Suppressor macrophage (primary cell): ENCODE measurements at regions not wholly inside any gene's neighbourhood (a gene's known extent, or its start where the extent isn't known, plus 50 kb on each side); places are given as distances from the start of the nearest gene placed in this dataset.

Experiments
- DNase-seq, 4 experiments: peaks; one replicate each; pipeline ENCODE4 v3.0.0-alpha.2; 2020 to 2022

- DNase-seq = no peak
Observed at GRCh38 chr18:50444539-50444938, 69.7 kb downstream of the SKA1 start.

DNA sequence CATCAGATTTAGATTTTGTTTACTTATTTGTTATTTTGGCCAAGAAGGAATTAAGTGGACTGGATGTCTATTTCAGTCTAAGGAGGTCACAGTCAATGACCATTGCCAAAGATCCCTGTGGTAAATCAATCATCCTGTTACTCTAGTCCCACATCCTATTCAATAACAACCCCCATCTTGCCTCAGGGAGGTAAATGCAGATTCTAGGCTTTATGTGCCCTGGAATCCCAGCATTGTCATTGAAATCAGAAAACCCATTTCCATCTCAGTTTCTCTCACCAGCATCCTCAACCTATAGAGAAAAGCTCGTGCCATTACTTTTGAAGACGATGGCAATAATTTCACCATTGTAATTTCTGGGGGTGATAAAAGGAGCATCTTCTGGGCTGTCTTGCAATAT, 71.8 kb downstream of the SKA1 start:
- no peak for DNase-seq

GRCh38 chr18:50447102-50447741, 72.4 kb downstream of the SKA1 start:
- DNase-seq = no peak

GRCh38 chr18:50447952-50448351, 73.1 kb downstream of the SKA1 start:
- no peak for DNase-seq

DNA sequence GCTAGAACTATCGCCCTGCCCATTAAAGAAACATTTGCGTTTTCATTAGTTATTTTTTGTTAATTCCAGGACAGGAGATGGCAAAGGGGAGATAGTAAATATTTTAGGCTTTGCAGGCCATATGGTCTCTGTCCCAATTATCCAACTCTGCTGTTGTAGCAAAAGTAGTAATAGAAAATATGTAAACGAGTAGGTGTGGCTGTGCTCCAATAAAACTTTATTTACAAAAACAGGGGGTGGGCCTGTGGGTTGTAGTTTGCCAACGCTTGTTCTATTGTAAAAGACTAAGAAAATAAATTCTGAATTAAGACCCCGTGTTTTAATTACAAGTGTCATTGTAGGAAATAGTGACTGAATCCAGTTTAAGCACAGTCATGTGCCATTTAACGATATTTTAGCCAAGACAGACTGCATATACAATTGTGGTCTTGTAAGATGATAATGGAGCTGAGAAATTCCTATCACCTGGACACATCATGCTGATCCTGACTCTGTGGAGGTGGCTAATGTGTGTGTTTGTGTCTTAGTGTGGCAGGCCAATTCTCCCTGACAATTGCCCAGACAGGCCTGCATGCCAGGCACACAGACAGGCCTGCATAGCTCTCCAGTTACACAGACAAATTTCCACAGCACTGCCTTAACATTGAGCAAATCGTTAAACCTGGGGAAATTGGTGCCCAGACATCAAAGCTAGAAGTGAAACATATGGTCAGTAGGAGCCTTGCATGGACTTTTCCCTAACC, 76.4 kb downstream of the SKA1 start:
- DNase-seq = no peak

- no peak for DNase-seq
Observed at GRCh38 chr18:50453014-50453680, 78.3 kb downstream of the SKA1 start.

DNA sequence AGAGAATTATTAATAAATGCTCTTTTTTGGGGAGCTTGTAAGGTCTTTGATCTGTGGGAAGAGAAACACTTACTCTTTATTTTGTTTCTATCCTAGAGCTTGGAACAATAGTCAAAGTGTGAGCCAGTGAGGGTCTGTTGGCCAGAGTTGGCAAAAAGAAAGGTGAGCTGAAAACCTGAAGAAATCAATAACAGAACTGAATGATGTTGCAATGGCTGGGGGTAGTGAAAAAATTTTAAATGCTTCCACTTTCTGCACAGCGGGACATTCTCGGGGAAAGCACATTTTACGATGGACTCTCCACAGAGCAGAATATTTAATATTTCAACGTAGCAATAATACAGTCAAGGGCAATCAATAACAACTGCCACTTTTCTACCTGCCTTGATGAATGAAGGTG, 78.9 kb downstream of the SKA1 start:
- DNase-seq = no peak

GRCh38 chr18:50454387-50454988, 79.6 kb downstream of the SKA1 start:
- no peak for DNase-seq

DNA sequence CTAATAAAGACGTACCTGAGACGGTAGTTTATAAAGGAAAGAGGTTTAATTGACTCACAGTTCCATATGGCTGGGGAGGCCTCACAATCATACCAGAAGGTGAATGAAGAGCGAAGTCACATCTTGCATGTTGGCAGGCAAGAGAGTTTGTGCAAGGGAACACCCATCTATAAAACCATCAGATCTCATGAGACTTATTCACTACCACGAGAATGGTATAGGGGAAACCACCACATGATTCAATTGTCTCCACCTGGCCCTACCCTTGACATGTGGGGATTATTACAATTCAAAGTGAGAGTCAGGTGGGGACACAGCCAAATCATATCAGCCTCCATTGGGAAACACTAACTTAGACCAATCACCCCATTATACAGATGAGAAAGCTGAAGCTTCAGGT, 81.4 kb downstream of the SKA1 start:
- DNase-seq = no peak

DNA sequence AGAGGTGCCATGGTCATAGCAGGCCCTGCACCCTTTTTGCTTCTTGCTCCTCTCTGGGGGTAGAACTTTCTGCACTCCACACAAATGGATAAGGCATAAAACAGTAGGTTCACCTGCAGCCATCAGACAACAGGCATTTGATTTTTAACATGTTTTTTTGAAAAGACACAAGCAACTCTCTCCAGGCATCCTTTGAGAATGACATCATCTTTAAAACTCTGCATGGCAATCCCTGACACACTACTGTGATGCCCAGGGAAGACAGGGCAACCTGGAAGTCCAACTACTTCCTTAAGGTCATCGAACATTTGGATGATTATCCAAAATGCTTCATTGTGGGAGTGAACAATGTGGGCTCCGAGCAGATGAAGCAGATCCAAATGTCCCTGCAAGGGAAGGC, 82.8 kb downstream of the SKA1 start:
- DNase-seq = no peak

- DNase-seq = no peak
Observed at GRCh38 chr18:50458366-50458765, 83.5 kb downstream of the SKA1 start.

GRCh38 chr18:50458796-50459195, 84.0 kb downstream of the SKA1 start:
- no peak for DNase-seq

DNA sequence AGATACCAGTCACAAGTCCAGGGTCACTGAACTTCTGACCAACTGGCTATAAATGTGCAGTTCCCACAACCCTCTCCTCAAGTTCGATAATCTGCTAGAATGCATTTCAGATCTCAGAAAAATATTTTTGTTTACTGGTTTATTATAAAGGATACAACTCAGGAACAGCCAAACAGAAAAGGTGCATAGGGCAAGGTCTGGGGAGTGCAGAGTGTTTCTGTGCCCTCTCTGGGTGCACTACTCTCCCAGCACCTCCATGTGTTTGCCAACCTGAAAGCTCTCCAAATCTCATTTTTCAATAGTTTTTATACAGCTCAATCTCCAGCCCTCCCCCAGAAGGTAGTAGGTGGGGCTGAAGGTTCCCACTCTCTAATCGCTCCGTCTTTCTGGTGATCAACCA, 85.2 kb downstream of the SKA1 start:
- no peak for DNase-seq

DNA sequence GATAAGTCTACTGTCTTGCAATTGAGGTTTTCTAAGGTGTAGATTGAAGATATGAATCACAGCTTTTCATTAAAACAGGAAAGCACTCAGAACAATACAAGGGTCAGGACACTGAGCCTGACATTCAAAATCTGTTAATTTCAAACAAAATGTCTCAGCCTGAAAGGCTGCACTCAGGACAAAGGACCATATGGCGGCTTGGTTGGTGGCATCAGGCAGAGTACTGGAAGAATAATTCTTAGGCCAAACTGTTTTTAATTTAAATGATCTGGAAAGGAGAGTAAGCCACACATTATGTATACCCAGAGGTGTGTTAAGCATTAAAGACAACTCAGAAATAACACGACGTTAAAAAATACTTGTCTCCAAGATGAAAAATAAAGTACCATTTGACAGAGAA, 85.9 kb downstream of the SKA1 start:
- no peak for DNase-seq

GRCh38 chr18:50461251-50461650, 86.4 kb downstream of the SKA1 start:
- DNase-seq = peak in 2 of 4 experiments; percentile 5 to 6

DNA sequence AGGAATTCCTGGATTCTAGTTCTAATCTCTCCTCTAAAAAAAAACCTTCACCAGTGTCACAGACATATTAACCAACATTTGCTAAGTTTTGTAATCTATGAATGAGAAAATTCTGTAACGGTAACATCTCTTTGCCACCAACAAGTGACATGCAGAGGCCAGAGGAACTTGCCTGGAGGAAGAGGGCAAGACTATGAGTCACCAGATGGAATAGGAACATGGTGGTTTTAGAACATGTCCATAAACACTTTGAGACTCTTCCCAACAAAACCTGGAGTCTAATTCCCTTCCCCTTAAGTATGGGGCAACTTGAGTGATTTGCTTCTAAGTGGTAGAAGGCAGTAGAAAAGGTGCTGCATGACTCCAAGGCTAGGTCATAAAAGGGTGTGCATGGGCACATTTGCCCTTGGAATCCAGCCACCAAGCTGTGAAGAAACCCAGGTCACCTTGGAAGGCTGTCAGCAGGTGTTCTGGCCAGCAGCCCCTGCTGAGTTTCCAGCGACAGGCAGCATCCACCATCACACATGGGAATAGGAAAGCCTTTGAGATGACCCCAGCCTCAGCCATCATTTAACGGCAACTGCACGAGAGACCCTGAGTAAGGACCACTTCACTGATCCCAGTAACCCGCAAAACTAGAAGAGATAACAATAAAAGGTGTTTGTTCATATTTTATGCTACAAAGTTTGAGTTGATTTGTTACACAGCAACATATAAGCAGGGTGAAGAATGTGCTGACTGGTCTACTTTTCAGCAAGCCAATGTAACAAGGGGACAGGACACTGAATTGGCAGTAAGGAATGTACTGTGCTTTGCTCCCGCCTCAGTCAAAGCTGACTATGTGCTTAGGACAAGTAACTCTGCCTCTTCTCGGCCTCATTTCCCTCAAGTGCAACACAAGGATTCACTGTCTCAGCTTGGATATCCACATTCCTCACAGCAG, 90.6 kb downstream of the SKA1 start:
- peak in 2 of 4 experiments; percentile 9 to 13 for DNase-seq

- DNase-seq = no peak
Observed at GRCh38 chr18:50466634-50467033, 91.8 kb downstream of the SKA1 start.

DNA sequence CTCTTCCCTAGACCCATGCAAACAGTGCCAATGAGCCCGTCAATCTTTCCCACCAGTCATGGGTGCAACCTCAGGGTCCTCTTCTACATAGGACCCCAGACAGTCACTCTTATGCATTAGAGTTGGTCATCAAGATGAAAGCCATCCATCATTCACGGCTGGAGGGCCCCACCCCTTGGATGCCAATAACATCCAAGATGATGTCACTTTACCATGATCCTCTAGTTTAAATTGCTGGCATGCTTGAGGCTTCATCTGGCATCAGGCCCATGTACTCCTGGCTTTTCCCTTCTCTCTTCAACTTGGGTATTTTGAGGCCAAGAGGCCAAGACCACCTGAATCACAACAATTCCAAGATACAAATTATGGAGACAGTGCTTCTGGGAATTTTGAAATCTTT, 91.1 kb upstream of the MAPK4 start:
- DNase-seq = no peak

DNA sequence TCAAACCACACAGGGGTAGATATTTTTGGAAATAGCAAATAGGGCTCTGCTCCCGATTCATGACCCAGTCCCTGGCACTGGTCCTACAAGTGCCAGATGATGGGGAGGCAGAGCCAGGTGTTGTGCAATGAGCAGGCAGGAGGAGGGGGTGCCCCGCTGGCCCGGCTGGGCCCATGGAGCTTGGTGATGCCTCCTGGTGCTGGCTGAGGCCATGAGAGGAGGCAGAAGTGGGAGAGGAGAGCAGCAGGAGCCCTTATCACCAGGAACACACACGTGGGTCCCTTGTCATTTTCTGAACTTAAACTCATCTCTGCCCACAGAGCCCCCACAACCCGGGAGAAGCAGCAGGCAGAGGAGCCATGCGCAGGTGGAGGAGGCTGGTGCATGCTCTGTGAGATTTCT, 90.5 kb upstream of the MAPK4 start:
- no peak for DNase-seq

DNA sequence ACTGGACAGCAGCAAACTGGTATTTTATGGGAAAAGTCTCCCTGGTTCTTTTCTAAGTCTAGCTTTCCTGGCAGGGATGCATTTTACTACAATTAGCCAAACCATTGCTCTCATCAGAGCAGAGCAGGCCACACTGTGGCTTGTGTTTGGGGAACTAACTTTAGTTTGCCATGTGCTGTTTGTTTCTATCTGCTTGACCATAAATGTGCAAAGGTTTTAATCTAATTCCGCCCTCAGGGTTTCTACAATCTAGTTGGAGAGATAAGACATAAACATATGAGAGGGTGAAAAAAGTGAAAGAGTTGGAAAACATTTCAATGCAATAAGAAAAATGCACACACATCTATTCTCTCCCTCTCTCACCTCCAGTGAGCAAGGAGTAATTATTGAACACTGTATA, 86.9 kb upstream of the MAPK4 start:
- DNase-seq = no peak

DNA sequence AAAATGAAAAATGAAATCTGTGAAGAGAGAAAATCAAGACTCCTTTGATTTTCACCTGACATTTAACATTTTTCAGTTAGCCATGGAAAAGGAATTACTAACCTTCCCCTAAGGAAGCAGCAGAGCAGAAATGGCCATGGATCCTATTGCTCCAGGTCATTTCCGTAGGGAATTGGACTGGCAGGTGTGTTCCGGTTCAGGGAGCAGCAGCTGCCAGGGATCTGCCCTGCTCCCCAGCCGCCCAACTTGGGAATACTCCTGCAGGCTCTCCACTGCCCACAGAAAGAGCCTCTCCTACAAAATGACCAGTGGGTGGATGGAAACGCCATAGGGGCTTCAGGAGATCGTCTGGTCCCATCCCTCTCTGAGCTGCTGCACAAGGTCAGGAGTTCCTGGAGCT, 86.0 kb upstream of the MAPK4 start:
- DNase-seq = no peak

GRCh38 chr18:50475538-50476193, 84.2 kb upstream of the MAPK4 start:
- no peak for DNase-seq
